Stimulated activated CD4-positive, alpha-beta T cell treated with anti-CD3 and anti-CD28 coated beads, Interleukin-4, amount 100 ng/mL, for 4 hours (primary cell): ENCODE measurements at regions not wholly inside any gene's neighbourhood (a gene's known extent, or its start where the extent isn't known, plus 50 kb on each side); places are given as distances from the start of the nearest gene placed in this dataset.
"Not testable (repeated sequence)": the region's sequence is repeated elsewhere in the genome, so short reads cannot be mapped to it uniquely, and the experiment has no call there.

ENCODE experiments used
- DNase-seq, 2 experiments: peaks; one replicate each; pipeline ENCODE4 v3.0.0-alpha.2; 2020

DNA sequence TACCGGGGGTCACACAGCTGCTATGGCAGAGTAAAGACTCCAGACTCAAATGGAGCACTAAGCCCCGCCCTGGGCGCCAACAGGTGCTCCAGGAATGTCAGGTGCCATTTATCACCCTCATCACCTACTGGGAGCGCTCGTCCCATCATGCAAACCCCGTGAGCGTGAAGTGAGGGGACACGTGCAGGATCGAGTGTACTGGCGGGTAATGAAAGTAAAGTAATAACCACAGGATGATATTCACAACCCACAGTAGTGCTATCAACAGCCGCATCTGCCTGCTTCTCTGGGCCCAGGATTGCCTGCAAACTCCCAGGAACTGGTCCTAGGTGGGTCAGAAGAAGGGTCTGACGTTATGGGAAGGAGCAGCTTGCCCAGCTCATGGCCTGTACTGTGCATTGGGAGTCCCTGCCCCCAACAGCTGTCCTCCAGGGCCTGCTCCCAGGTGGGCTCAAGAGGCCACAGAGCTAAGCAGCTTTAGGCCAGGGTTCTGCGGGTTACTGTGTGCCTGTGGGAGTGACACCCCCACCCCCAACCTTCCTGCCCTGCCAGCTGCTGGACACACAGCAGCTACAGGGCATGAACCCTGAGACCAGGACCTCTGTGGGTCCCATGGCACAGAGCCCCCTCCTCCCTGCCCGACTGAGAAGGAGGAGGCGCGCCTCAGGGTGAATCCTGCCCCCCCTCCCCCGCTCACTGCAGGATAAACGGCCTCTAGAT is 120.5 kb upstream of the SULF2 start:
- DNase-seq, result no peak

DNA sequence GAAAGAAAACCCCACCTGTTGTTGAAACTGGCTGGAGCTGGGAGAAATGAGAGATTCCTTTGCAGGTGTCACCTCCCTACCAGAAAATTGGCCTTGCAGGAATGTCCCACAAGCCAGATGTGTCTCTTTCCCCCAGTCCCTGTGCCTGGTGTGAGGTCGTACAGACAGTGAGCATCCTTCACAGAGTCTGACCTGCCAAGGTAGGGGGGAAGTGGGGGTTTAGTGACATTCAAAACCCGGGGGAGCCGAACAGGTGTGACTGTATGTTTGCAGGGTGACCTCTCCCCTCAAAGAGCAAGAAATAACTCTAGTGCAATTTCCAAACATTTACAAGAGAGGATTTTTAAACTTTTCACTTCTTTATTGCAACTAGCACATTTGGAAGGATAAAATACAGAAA is 117.7 kb upstream of the SULF2 start:
- DNase-seq, result not testable (repeated sequence)

DNA sequence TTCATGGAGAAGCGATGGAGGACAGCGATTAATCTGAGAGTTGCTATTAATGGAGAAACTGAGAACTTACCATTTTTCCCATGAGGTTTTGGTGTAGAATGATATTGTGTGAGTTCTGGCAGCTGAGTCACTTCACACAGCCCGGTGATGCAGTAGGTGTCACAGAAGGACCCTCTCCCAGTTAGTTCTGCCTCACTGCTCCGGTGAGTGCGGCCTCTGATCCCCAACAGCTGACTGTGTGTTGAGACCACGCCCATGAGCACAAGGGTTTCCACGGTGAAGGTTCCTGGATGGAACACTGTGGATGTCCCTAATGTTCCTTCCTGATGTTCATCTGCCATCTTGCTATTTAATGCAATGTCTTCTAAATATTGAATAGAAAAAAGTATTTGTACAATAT is 114.0 kb upstream of the SULF2 start:
- DNase-seq, result not testable (repeated sequence)

DNA sequence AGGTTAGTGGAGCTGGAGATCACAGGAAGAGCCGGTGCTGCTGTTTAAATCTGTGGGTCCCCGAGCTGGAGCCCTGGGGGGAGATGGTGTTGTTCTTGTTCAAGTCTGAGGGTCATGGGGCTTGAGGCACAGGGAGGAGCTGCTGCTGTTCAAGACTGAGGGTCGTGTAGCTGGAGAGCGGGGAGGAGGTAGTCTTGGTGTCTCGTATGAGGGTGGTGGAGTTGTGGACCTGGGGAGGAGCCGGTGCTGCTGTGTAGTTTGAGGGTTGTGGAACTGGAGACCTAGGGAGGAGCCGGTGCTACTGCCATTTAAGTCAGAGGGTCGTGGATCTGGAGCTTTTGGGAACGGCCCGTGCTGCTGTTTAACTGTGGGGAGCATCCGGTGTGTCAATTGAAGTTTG is 112.2 kb upstream of the SULF2 start:
- no peak for DNase-seq

DNA sequence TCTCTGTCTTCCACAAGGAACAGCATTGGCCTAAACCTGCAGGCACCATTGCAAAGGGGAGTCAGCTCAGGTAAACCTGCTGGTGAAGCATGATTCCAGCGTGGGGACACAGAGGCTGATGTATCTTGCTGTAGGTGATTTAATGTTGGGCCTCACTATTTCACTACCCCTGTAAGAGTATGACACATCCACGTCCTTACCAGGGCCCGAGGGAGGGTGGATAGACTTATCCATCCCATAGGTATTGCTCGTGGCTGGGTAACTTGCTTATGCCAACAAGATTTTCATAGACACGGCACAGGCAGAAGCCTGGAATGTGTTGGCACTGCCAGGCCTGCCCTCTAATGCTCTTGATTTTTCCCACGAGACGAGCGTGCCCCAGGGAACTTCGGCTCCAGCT is 107.4 kb upstream of the SULF2 start:
- DNase-seq, result not testable (repeated sequence)

DNA sequence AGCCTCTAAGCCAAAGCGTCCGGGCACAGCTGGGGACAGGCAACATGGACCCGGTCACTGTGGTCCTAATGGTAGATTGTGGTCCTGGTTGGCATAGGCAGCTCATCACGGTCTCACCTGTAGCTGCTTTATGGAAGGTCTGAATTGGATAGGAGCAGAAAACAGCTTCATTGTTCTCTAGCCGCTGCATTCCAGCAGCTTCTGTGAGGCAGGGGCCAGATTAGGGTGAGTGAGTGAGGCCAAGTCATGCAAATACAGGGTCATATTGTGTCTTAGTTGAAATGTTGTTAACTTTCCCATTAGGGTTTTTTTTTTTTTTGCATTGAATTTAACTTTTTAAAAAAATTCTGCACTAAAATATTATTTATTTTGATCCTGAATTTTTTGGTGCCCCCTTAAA is 105.4 kb upstream of the SULF2 start:
- DNase-seq, result not testable (repeated sequence)

DNA sequence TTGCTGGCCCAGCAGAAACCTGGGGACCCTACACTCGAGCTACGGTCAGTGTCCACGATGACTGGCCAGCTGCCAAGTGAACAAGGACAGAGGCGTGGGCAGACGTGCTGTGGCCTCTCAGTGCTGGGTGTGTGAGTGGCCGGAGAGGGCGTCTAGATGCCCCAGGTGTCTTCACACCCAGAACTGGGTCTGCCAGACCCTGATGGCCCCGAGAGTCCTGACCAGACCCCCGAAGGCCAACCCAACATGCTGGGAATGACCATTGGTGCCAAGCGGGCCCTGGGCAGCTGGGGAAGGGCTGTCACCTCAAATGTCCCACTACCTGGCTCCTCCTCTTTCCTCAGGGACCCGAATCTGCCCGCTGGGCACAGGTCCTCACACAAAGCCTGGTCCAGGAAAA is 104.5 kb upstream of the SULF2 start:
- DNase-seq, result not testable (repeated sequence)

DNA sequence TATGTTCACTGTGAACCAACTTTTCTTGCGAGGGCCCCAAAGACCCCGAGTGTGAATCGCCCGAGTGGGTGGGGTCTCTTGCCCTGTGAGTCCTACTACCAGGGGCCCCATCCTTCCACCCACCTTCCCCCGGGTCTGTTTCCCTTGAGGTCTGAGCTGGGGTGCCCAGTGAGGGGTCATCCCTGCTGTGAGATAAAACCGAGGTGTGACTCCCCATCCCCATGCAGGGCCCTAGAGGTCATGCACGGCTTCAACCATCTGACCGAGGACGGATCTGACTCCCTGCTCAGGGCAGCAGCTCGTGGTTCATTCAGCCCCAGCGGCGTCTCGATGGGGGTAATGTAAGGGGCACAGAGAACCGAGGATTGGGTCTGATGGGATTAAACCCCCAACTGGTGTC is 103.1 kb upstream of the SULF2 start:
- DNase-seq, result no peak

DNA sequence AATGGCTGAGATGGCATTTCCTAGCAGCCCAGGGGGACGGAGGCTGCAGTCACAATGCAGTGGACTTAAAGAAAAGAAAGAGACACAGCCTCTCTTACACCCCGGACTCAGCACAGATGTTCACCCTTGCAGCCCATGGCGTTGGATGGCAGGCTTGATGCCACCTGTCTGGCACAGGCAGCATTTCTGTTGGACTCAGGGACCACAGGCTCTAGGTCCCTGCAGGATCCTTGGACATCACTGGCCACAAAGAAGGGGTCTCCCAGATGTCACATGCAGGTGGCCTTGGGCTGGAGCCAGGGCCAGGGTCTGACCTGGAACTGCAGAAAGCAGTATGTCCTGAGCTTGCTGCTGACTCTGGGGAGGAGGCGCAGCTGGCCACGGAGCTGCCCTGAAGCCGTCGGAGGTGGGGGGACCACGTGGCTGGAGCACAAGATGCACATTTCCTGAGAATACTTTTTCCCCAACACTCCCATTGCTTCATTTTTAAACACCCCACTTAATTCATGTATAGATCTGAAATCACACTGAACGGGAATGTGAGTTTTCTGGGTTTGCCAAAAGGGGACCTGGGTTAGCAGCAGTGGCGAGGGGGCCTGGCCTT is 102.3 kb upstream of the SULF2 start:
- no peak for DNase-seq

DNA sequence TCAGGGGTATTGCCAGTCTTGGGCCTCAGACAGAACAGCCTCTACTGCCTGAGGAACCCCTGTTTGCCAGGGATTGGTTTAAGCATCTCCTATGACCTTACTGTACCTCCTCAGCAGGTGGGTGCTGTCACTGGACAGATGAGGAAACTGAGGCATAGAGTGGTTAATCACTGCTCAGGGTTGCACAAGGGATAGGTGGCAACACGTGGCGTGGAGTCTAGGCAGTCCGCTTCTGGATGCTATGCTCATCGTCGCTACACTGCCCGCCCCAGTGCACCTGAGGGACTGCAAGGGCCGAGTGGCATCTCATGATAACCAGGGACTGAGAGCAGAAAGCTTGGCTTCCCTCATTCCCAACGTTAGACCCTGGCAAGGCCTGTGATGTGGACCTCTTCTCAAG is 101.8 kb upstream of the SULF2 start:
- DNase-seq, result no peak

DNA sequence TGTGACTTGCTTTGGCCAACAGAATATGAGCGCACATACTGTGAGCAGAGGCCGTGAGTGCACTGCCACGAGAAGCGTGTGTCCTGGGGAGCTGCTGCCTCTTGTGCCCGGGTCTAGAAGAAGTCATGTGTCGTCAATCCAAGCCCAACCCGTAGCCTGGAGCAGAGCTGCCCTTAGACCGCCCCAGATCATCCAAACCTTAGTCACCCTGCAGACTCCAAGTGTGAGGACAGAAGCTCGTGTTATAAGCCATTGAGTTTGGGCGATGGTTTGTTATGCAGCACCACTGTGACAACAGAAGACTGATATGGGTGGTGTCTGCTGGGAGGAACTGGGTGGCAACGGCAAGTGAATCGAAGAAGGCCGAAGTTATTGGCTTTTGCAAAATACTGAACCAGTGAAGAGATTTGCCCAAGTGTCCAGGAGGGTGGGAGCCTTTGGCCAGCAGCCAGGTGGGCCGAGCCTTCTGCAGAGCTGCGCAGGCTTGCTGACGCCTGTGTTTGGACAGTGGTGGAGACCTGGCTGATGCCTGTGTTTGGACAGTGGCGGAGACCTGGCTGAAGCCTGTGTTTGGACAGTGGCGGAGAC is 101.3 kb upstream of the SULF2 start:
- no peak for DNase-seq

DNA sequence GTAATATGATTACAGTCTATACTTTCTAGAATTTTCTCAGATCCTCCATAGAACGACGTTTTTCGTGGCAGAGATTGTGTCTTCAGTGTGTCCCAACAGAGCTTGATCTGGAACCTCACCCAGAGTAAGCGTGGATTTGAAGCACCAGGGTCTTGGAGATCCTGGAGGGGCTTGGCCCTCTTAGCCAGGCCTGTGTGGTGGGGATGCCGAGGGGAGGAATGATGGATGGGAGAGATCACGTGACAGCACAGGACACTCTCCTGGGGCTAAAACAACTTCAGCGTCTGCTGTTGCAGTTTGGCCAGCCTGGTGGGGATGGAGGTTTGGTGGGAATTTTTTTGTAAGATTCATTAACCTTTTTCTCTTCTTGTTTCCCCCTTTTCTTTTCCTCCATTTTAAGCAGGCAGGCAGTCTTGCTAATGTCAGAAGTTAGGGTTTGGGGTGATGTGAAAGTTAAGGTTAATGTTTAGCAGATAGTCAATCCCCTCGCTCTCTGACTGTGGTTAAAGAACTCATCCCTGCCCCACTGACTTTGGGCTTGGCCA is 100.7 kb upstream of the SULF2 start:
- DNase-seq, result no peak

DNA sequence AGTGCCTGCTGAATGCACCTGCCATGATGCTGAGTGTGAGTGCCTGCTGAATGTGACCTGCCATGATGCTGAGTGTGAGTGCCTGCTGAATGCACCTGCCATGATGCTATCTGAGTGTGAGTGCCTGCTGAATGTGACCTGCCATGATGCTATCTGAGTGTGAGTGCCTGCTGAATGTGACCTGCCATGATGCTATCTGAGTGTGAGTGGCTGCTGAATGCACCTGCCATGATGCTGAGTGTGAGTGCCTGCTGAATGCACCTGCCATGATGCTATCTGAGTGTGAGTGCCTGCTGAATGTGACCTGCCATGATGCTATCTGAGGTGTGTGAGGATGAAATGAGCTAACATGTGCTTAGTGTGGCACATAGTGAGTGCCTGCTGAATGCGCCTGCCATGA is 98.7 kb upstream of the SULF2 start:
- DNase-seq, result not testable (repeated sequence)

DNA sequence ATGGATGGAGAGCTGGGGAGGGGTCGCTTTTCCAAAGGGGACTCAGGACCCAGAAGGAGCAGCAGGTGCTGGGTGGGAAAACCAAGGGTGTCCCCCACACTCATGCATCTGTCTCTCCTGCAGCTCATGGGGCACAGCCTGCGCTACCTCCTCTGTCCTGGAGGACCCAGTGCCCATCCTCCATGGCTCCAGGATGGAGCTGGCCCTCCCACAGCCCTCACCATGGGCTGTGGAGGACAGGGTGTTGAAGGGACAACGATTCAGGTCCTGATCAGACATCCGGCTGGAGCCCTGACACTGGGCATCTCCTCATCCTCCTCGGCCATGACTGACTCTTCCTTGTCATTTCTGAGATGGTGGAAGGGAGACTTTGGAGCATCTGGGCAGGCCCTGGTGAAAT is 97.9 kb upstream of the SULF2 start:
- no peak for DNase-seq

DNA sequence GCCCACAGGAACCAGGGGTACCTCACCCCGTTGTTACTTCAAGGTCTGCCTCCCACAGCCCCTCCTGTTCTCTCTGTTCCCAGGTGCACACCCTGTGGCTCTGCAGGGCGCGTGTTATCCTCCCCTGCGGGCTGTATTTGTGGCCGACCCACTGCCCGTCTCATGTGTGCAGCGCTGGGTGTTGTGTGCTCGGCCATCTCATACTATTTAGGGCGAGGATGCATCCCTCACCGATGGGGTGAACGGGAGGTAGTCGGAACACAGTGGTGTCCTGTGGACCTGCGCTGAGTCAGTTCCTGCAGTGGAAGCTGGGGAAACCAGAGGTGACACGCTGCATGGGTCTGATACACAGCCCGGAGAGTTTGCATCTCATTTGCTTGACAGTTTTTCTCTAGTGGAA is 94.5 kb upstream of the SULF2 start:
- DNase-seq, result no peak

DNA sequence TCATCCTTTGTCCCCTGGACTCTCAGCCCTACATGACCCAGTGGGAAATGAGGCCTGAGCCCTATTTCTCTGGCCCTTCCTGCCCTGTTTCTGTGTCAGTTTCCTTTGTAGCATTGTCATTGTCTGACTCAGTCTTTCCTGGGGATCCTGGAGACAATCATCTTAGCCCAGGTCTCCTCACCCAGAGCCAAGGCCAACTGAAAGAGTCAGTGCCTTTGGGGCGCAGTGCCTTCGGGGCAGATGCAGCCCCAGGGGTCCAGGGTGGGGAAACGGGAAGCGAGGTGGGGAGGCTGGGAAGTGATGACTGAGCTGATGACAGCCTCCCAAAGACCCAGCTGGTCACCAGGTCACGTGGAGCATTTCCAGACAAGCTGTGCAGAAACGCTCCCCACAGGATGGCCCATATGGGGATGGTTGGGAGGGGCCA is 93.3 kb upstream of the SULF2 start:
- DNase-seq, result no peak

DNA sequence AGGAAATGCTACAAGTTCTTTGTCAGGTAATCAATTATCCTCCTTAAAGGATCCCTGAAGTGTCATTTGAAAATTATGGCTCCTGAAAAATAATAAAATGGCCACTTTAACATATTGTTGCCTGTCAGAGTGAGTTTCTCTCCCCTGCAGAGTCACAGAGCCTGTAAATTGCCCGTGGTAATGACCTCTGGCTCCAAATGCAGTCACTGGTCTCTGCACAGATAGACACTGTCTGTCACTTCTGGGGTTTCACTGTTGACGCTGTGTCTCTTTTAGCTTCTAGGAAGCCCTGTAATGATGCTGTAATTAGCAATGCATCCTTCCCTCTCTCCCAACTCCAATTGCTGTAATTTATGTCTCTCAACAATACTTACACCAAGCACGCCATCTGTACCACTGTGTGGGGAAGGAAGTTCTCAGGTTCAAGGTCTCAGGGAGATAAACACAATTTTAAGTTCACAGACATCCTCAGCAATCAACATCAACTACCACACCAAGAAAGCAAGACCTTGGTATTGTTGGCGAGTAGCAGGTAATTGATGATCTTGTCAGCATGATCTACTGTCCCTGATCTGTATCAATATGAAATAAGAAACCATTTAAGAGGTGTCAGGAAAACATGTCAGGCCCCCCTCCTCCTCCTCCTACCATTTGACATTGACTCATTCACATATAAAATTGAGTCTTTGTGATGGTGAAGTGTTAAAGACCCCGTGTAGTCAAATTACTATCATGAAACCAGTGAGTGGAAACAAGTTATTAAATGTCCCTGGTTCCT is 91.2 kb upstream of the SULF2 start:
- DNase-seq, result no peak

DNA sequence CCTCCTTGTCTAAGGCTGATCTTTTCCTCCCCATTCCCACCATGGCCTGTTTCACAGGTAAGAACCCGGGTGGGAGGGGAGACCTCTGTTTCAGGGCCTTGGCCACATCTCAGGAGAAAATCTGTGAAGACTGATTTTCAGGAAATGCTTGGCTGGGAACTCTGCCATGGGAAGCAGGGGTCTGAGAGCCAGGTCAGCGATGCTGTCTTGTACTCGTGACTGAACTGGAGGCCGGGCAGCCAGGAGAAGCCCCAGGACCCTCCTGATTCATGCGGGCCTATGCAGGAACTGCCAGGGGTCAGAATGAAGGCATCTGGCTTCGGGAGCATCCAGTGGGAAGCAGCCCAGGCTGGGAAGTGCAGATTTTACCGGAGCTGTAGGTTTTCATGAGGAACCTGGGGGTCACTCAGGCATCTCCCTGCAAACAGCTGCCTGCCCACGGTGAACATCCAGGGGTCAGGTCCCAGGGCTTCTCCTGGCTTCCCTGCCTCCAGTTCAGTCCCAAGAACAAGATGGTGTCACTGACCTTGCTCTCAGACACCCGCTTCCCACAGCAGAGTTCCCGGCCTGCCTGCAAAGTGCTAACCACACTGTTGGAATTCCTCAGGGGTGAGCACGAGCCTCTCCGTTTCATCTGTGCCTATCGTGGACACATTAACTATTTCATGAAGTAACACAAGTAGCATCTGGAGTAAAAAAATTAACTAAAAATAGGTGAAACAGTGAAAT is 90.2 kb upstream of the SULF2 start:
- DNase-seq, result no peak

DNA sequence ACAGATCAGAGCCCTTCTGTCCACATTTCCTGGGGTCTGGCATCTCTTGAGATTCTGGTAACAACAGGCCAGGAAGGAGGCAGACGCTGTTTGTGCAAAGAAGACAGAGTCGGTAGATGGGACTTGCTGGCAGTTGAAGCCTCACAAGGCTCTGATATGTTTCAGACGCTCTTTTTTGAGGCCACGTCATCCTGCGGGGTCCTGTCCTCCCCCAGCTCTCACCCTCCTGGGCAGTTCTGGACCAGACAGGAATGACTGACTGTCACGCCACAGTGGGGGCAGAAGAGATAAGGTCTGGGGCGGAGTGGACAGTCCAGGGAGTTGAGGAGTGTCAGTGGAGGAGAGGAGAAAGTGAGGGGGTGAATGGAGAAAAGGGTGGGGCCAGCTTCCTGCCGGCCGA is 87.1 kb upstream of the SULF2 start:
- no peak for DNase-seq

DNA sequence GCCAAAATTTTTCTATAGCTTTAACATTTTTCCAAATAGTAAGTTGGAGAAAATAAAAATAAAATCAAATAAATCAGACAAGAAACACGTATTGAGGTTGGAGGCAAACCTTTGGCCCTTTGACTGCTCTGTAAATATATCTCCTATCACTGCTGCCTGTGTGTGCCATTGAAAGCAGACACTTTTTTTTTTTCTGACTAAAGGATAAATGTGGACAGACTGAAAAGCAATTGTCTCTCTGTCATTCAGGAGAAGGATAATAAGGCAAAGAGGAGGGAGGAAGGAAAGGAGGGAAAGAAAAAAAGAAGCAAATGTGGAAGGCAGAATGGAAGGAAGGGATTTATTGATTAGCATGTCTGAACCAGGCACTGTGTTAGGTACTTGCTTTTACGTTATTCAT is 85.2 kb upstream of the SULF2 start:
- DNase-seq, result no peak

DNA sequence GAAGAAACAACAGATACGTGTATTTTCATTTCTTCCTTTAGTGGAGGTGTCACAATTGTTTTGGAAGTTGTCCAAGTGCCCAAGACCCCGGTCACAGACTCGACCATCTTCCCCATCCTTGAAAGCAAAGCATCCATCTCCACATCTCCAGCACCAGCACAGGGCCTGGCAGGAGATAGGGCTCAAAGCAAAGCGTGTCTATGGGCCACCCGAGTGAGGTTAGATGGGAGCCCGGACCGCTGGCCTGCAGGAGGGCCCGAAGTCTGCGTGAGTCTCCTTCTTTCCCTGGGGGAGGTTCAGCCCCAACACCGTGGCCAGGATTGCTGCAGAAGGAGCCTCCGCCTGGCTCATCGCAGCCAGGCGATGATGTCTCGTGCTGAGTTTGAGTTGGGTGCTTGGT is 83.5 kb upstream of the SULF2 start:
- DNase-seq, result no peak

DNA sequence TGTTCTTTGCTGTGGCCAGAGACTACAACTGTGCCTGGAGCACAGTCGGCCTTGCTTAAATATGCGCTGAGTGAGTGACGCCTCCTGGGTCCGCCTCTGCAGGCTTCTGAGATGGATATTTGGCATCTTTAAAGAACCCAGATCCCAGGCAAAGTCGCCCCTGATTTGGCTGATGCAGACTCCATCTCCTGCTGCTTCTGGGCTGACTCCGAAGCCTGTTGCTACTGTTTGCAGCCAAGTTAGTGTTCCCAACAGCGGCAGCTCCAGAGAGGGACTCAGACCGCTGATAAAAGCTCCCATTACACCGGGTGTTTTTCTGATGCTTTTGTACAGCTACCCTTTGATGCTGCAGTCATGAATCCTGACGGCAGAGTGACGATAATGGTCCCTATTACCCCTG is 83.0 kb upstream of the SULF2 start:
- no peak for DNase-seq

DNA sequence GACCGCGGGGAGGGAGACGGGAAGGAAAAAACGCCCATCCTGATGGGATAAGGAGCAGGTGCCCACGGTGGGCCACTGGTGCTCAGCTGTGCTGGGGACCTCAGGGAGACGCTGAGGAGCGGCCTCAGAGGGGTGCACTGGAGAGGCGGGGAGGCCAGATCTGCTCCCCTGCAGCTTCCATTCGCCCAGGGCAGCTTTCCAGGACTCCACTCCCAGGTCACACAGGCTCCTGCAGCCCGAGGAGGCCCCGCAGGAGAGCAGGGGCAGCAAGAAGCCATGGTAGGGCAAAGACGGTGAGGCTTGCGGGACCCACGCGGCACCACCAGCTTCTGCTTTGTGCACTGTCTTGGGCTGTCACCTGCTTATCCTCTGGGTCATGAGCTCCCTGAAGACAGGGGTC is 82.5 kb upstream of the SULF2 start:
- no peak for DNase-seq
